ENCODE measurements at regions not wholly inside any gene's neighbourhood (a gene's known extent, or its start where the extent isn't known, plus 50 kb on each side); places are given as distances from the start of the nearest gene placed in this dataset.
A peak's percentile ranks its signal among the peaks of the same experiment; 100 is the strongest.

GRCh38 chr6:14639983-14640599, 522.5 kb downstream of the CD83 start:
- DNase-seq (no peak), ATAC-seq (no peak)
- intact Hi-C loops (cut with DNase I) = no loop called here

- intact Hi-C loops (cut with DNase I) = no loop called here
- no peak for ATAC-seq
- DNase-seq = no peak
Observed at GRCh38 chr6:14640631-14641030, 523.1 kb downstream of the CD83 start.

- intact Hi-C loops (cut with DNase I) = no loop called here
- no peak for DNase-seq
- ATAC-seq = peak in 1 of 2 donors; percentile 28
Observed at GRCh38 chr6:14641423-14642135, 524.0 kb downstream of the CD83 start.

GRCh38 chr6:14642136-14642505, 524.5 kb downstream of the CD83 start:
- no peak for ATAC-seq
- DNase-seq = no peak
- intact Hi-C loops (cut with DNase I) = no loop called here

- DNase-seq (no peak), ATAC-seq (no peak)
- intact Hi-C loops (cut with DNase I) = no loop called here
Observed at GRCh38 chr6:14642842-14643241, 525.3 kb downstream of the CD83 start.

GRCh38 chr6:14644381-14644780, 526.8 kb downstream of the CD83 start:
- ATAC-seq (no peak), DNase-seq (no peak)
- intact Hi-C loops (cut with DNase I) = no loop called here

- no peak for DNase-seq
- ATAC-seq = no peak
- intact Hi-C loops (cut with DNase I) = no loop called here
Observed at GRCh38 chr6:14645221-14645620, 527.6 kb downstream of the CD83 start.

- intact Hi-C loops (cut with DNase I) = no loop called here
- no peak for ATAC-seq
- no peak for DNase-seq
Observed at GRCh38 chr6:14645841-14646240, 528.3 kb downstream of the CD83 start.

- no peak for ATAC-seq
- no peak for DNase-seq
- intact Hi-C loops (cut with DNase I) = no loop called here
Observed at GRCh38 chr6:14646371-14646770, 528.8 kb downstream of the CD83 start.

- intact Hi-C loops (cut with DNase I) = no loop called here
- ATAC-seq = peak; percentile 15 to 59
Observed at GRCh38 chr6:14647357-14647756, 529.8 kb downstream of the CD83 start.

GRCh38 chr6:14652536-14652935, 535.0 kb downstream of the CD83 start:
- intact Hi-C loops (cut with DNase I) = no loop called here
- no peak for ATAC-seq

More at GRCh38 chr6:14647357-14647756, 529.8 kb downstream of the CD83 start:
- DNase-seq = no peak

GRCh38 chr6:14655201-14656061, 537.9 kb downstream of the CD83 start:
- DNase-seq = no peak
- ATAC-seq = peak in 1 of 2 donors; percentile 36
- intact Hi-C loops (cut with DNase I) = no loop called here

More at GRCh38 chr6:14652536-14652935, 535.0 kb downstream of the CD83 start:
- no peak for DNase-seq

GRCh38 chr6:14656078-14656521, 538.5 kb downstream of the CD83 start:
- intact Hi-C loops (cut with DNase I) = no loop called here
- ATAC-seq = peak; percentile 57 to 58
- no peak for DNase-seq

GRCh38 chr6:14656649-14657048, 539.1 kb downstream of the CD83 start:
- ATAC-seq (no peak), DNase-seq (no peak)
- intact Hi-C loops (cut with DNase I) = no loop called here

- intact Hi-C loops (cut with DNase I) = no loop called here
- no peak for DNase-seq
- ATAC-seq = no peak
Observed at GRCh38 chr6:14658030-14658429, 540.5 kb downstream of the CD83 start.

GRCh38 chr6:14658886-14659561, 541.5 kb downstream of the CD83 start:
- DNase-seq (no peak), ATAC-seq (no peak)
- intact Hi-C loops (cut with DNase I) = no loop called here

GRCh38 chr6:14659841-14660240, 542.3 kb downstream of the CD83 start:
- intact Hi-C loops (cut with DNase I) = no loop called here
- DNase-seq (no peak), ATAC-seq (no peak)

GRCh38 chr6:14660806-14661579, 543.4 kb downstream of the CD83 start:
- intact Hi-C loops (cut with DNase I) = no loop called here
- ATAC-seq (no peak), DNase-seq (no peak)

- ATAC-seq (no peak), DNase-seq (no peak)
- intact Hi-C loops (cut with DNase I) = no loop called here
Observed at GRCh38 chr6:14661691-14662090, 544.1 kb downstream of the CD83 start.
